ENCODE measurements at regions not wholly inside any gene's neighbourhood (a gene's known extent, or its start where the extent isn't known, plus 50 kb on each side); places are given as distances from the start of the nearest gene placed in this dataset.

- Histone ChIP-seq H3K36me3 (no peaks in the 10 kb centered on the region), H3K9me3 (no peaks in the 10 kb centered on the region), H3K4me1 (no peaks in the 10 kb centered on the region), H3K27me3 (no peaks in the 10 kb centered on the region), H3K27ac (no peak overlapping the region), H3K4me3 (no peak overlapping the region)
- 72 to 79% methylated on average over 3 of the region's 3 CpGs for WGBS, 2 donors
- TF ChIP-seq POLR2A (IDR thresholded peaks at IDR 0.05) (no peak), CTCF (IDR thresholded peaks at IDR 0.05) (no peak), EP300 (IDR thresholded peaks at IDR 0.05) (no peak)
- no peak for DNase-seq (ENCODE audit: low spot score in 2 of 2)
Observed at GRCh38 chr4:156665780-156666366, 305.7 kb downstream of the PDGFC start.

- H3K27me3 ChIP-seq, result no peaks in the 10 kb centered on the region
- no peak overlapping the region for H3K4me3 ChIP-seq
- TF ChIP-seq POLR2A (IDR thresholded peaks at IDR 0.05) (no peak), CTCF (IDR thresholded peaks at IDR 0.05) (no peak), EP300 (IDR thresholded peaks at IDR 0.05) (no peak)
- H3K27ac ChIP-seq, result no peak overlapping the region
- H3K36me3 ChIP-seq, result no peaks in the 10 kb centered on the region
- H3K4me1 ChIP-seq, result no peaks in the 10 kb centered on the region
- 40 to 47% methylated on average over 1 of the region's 1 CpG for WGBS, 2 donors
- DNase-seq (ENCODE audit: low spot score in 2 of 2), result no peak
- no peaks in the 10 kb centered on the region for H3K9me3 ChIP-seq
Observed at GRCh38 chr4:156663663-156664062, 307.9 kb downstream of the PDGFC start.

GRCh38 chr4:156662921-156663320 lies 308.7 kb downstream of the PDGFC start:
- 64 to 81% methylated on average over 1 of the region's 1 CpG for WGBS, 2 donors
- Histone ChIP-seq H3K27me3 (no peaks in the 10 kb centered on the region), H3K9me3 (no peaks in the 10 kb centered on the region), H3K36me3 (no peaks in the 10 kb centered on the region), H3K4me3 (no peak overlapping the region), H3K27ac (no peak overlapping the region), H3K4me1 (no peaks in the 10 kb centered on the region)
- no peak for DNase-seq (ENCODE audit: low spot score in 2 of 2)
- TF ChIP-seq EP300 (IDR thresholded peaks at IDR 0.05), result no peak
- no peak for TF ChIP-seq POLR2A (IDR thresholded peaks at IDR 0.05)
- TF ChIP-seq CTCF (IDR thresholded peaks at IDR 0.05), result no peak

GRCh38 chr4:156661555-156661954 lies 310.0 kb downstream of the PDGFC start:
- Histone ChIP-seq H3K4me3 (no peak overlapping the region), H3K36me3 (no peaks in the 10 kb centered on the region), H3K9me3 (no peaks in the 10 kb centered on the region), H3K27me3 (no peaks in the 10 kb centered on the region), H3K4me1 (no peaks in the 10 kb centered on the region), H3K27ac (no peak overlapping the region)
- TF ChIP-seq EP300 (IDR thresholded peaks at IDR 0.05) (no peak), POLR2A (IDR thresholded peaks at IDR 0.05) (no peak), CTCF (IDR thresholded peaks at IDR 0.05) (no peak)
- 83 to 93% methylated on average over 1 of the region's 1 CpG for WGBS, 2 donors
- DNase-seq (ENCODE audit: low spot score in 2 of 2), result no peak

GRCh38 chr4:156660465-156660864 lies 311.1 kb downstream of the PDGFC start:
- H3K27me3 ChIP-seq, result no peaks in the 10 kb centered on the region
- no peak for TF ChIP-seq CTCF (IDR thresholded peaks at IDR 0.05)
- TF ChIP-seq EP300 (IDR thresholded peaks at IDR 0.05), result no peak
- no peak for TF ChIP-seq POLR2A (IDR thresholded peaks at IDR 0.05)
- no peaks in the 10 kb centered on the region for H3K36me3 ChIP-seq
- no peaks in the 10 kb centered on the region for H3K4me1 ChIP-seq
- no peak overlapping the region for H3K4me3 ChIP-seq
- 86 to 90% methylated on average over 2 of the region's 2 CpGs for WGBS, 2 donors
- H3K27ac ChIP-seq, result no peak overlapping the region
- no peak for DNase-seq (ENCODE audit: low spot score in 2 of 2)
- no peaks in the 10 kb centered on the region for H3K9me3 ChIP-seq
